DLD1 (cell line): ENCODE measurements at regions not wholly inside any gene's neighbourhood (a gene's known extent, or its start where the extent isn't known, plus 50 kb on each side); places are given as distances from the start of the nearest gene placed in this dataset.

Experiments used
- in situ Hi-C: cut with HindIII; loops from 2 replicates; pipeline ENCODE4 v1.10.0; 2017; ENCODE audit warnings: low sequenced_read_pairs

- in situ Hi-C loops, result no loop called here
These were observed 455.6 kb downstream of the BUD13 start for GRCh38 chr11:116317212-116317611.

- in situ Hi-C loops, result no loop called here
These were observed 458.8 kb downstream of the BUD13 start for GRCh38 chr11:116314006-116314405.

GRCh38 chr11:116312570-116313391 is 460.0 kb downstream of the BUD13 start:
- in situ Hi-C loops, result no loop called here

- in situ Hi-C loops, result no loop called here
These were observed 461.6 kb downstream of the BUD13 start for GRCh38 chr11:116311206-116311605.

GRCh38 chr11:116310698-116311097 is 462.1 kb downstream of the BUD13 start:
- in situ Hi-C loops, result no loop called here

GRCh38 chr11:116310226-116310625 is 462.6 kb downstream of the BUD13 start:
- in situ Hi-C loops, result no loop called here

GRCh38 chr11:116309446-116309845 is 463.3 kb downstream of the BUD13 start:
- in situ Hi-C loops, result no loop called here

GRCh38 chr11:116302756-116303155 is 470.0 kb downstream of the BUD13 start:
- in situ Hi-C loops, result no loop called here

- in situ Hi-C loops, result no loop called here
These were observed 471.6 kb downstream of the BUD13 start for GRCh38 chr11:116301141-116301540.

- in situ Hi-C loops, result no loop called here
These were observed 472.6 kb downstream of the BUD13 start for GRCh38 chr11:116300232-116300631.

GRCh38 chr11:116294630-116295029 is 478.2 kb downstream of the BUD13 start:
- in situ Hi-C loops, result no loop called here

GRCh38 chr11:116287866-116288265 is 484.9 kb downstream of the BUD13 start:
- in situ Hi-C loops, result no loop called here

- in situ Hi-C loops, result no loop called here
These were observed 487.8 kb downstream of the BUD13 start for GRCh38 chr11:116285026-116285425.

- in situ Hi-C loops, result no loop called here
These were observed 489.5 kb downstream of the BUD13 start for GRCh38 chr11:116283300-116283699.

- in situ Hi-C loops, result no loop called here
These were observed 490.3 kb downstream of the BUD13 start for GRCh38 chr11:116282481-116282880.

GRCh38 chr11:116281173-116282160 is 491.3 kb downstream of the BUD13 start:
- in situ Hi-C loops, result no loop called here

GRCh38 chr11:116279511-116279910 is 493.3 kb downstream of the BUD13 start:
- in situ Hi-C loops, result no loop called here

- in situ Hi-C loops, result no loop called here
These were observed 494.7 kb downstream of the BUD13 start for GRCh38 chr11:116278076-116278475.

- in situ Hi-C loops, result no loop called here
These were observed 496.4 kb downstream of the BUD13 start for GRCh38 chr11:116276051-116277044.

- in situ Hi-C loops, result no loop called here
These were observed 497.2 kb downstream of the BUD13 start for GRCh38 chr11:116275635-116276034.
